GM08714 (cell line): ENCODE measurements at regions not wholly inside any gene's neighbourhood (a gene's known extent, or its start where the extent isn't known, plus 50 kb on each side); places are given as distances from the start of the nearest gene placed in this dataset.
"Not testable (repeated sequence)": the region's sequence is repeated elsewhere in the genome, so short reads cannot be mapped to it uniquely, and the experiment has no call there.

ENCODE experiments used
- H3K4me3 ChIP-seq: fragments of 200-500 bp; sonication (Bioruptor generic); 2 replicates; pipeline ENCODE4 v1.5.1; 2014; ENCODE audit warnings: mild to moderate bottlenecking, low read length, inconsistent platforms
- ZNF274 ChIP-seq: IDR thresholded peaks from 2 replicates; pipeline ENCODE4 v1.6.1; 2012; ENCODE audit warnings: mild to moderate bottlenecking, low read depth, low read length

GRCh38 chr10:114872519-114873087 is 51.0 kb downstream of the FHIP2A start:
- no peak for TF ChIP-seq ZNF274
- no peak overlapping the region for H3K4me3 ChIP-seq

- no peak overlapping the region for H3K4me3 ChIP-seq
- TF ChIP-seq ZNF274: no peak
Observed at GRCh38 chr10:114874827-114875411, 53.3 kb downstream of the FHIP2A start.

- H3K4me3 ChIP-seq: not testable (repeated sequence)
Observed at GRCh38 chr10:114875590-114876081, 54.1 kb downstream of the FHIP2A start.

GRCh38 chr10:114876169-114876568 is 54.6 kb downstream of the FHIP2A start:
- no peak overlapping the region for H3K4me3 ChIP-seq
- no peak for TF ChIP-seq ZNF274

- no peak overlapping the region for H3K4me3 ChIP-seq
- no peak for TF ChIP-seq ZNF274
Observed at GRCh38 chr10:114876602-114877300, 55.2 kb downstream of the FHIP2A start.

- no peak for TF ChIP-seq ZNF274
Observed at GRCh38 chr10:114877301-114877644, 55.7 kb downstream of the FHIP2A start.

GRCh38 chr10:114879093-114879492 is 57.5 kb downstream of the FHIP2A start:
- no peak overlapping the region for H3K4me3 ChIP-seq

More at GRCh38 chr10:114877301-114877644, 55.7 kb downstream of the FHIP2A start:
- no peak overlapping the region for H3K4me3 ChIP-seq

GRCh38 chr10:114879541-114880158 is 58.1 kb downstream of the FHIP2A start:
- peak overlapping the region; percentile 21; the same call in 1 of the 2 replicates for H3K4me3 ChIP-seq
- no peak for TF ChIP-seq ZNF274

More at GRCh38 chr10:114879093-114879492, 57.5 kb downstream of the FHIP2A start:
- no peak for TF ChIP-seq ZNF274

GRCh38 chr10:114881417-114881816 is 56.6 kb upstream of the TRUB1 start:
- TF ChIP-seq ZNF274: no peak
- no peak overlapping the region for H3K4me3 ChIP-seq

- TF ChIP-seq ZNF274: no peak
- no peak overlapping the region for H3K4me3 ChIP-seq
Observed at GRCh38 chr10:114881901-114882300, 56.1 kb upstream of the TRUB1 start.

- TF ChIP-seq ZNF274: no peak
- H3K4me3 ChIP-seq: no peak overlapping the region
Observed at GRCh38 chr10:114885443-114885842, 52.6 kb upstream of the TRUB1 start.
